Thyroid gland (tissue), 4 donors: ENCODE measurements at regions not wholly inside any gene's neighbourhood (a gene's known extent, or its start where the extent isn't known, plus 50 kb on each side); places are given as distances from the start of the nearest gene placed in this dataset.

ENCODE experiments used
- CTCF ChIP-seq, 6 experiments: fragments of 200-600 bp in 3 of 6; fragments of 450-650 bp in 3 of 6; sonication (generic) in 3 of 6; IDR thresholded peaks; one replicate each; pipeline ENCODE4 v1.5.1; 2016 to 2019; ENCODE audit warnings: antibody characterized with exemption in 6 of 6, mild to moderate bottlenecking in 2 of 6, inconsistent platforms in 1 of 6, moderate library complexity in 1 of 6
- POLR2A ChIP-seq, 2 donors: fragments of 450-650 bp; IDR thresholded peaks; one replicate each; pipeline ENCODE4 v1.6.1; 2017; ENCODE audit warnings: antibody characterized with exemption in 2 of 2, mild to moderate bottlenecking in 2 of 2, moderate library complexity in 1 of 2

- TF ChIP-seq POLR2A (IDR thresholded peaks at IDR 0.05) = no peak
- no peak for TF ChIP-seq CTCF (IDR thresholded peaks at IDR 0.05)
These were observed 104.5 kb downstream of the URB2 start for GRCh38 chr1:229730573-229730972.
